Vagina (tissue), 2 donors: ENCODE measurements at regions not wholly inside any gene's neighbourhood (a gene's known extent, or its start where the extent isn't known, plus 50 kb on each side); places are given as distances from the start of the nearest gene placed in this dataset.

Experiments used
- CTCF ChIP-seq, 3 experiments: fragments of 450-650 bp in 2 of 3; fragments of 200-600 bp in 1 of 3; sonication (generic) in 1 of 3; IDR thresholded peaks; one replicate each; pipeline ENCODE4 v1.5.1; 2017 to 2019; ENCODE audit warnings: antibody characterized with exemption in 3 of 3, mild to moderate bottlenecking in 2 of 3, moderate library complexity in 2 of 3
- POLR2A ChIP-seq, 2 donors: fragments of 450-650 bp; IDR thresholded peaks; one replicate each; pipeline ENCODE4 v1.6.1; 2017; ENCODE audit warnings: antibody characterized with exemption in 2 of 2, mild to moderate bottlenecking in 2 of 2, moderate library complexity in 2 of 2
- POLR2AphosphoS5 ChIP-seq, 2 donors: sonication (generic); formaldehyde crosslinking; IDR thresholded peaks; one replicate each; pipeline ENCODE4 v1.9.0; 2017; ENCODE audit warnings: antibody characterized with exemption in 2 of 2, mild to moderate bottlenecking in 2 of 2, low read depth in 1 of 2; ENCODE audit not compliant: insufficient read depth in 1 of 2

- TF ChIP-seq CTCF (IDR thresholded peaks at IDR 0.05) (no peak), POLR2A (IDR thresholded peaks at IDR 0.05) (no peak), POLR2AphosphoS5 (IDR thresholded peaks at IDR 0.05; ENCODE audit: insufficient read depth in 1 of 2, low read depth in 1 of 2) (peak in 1 of 2 donors; percentile 14)
These were observed 50.7 kb upstream of the LYVE1 start for GRCh38 chr11:10619131-10619680.
